ENCODE measurements at regions not wholly inside any gene's neighbourhood (a gene's known extent, or its start where the extent isn't known, plus 50 kb on each side); places are given as distances from the start of the nearest gene placed in this dataset.

DNA sequence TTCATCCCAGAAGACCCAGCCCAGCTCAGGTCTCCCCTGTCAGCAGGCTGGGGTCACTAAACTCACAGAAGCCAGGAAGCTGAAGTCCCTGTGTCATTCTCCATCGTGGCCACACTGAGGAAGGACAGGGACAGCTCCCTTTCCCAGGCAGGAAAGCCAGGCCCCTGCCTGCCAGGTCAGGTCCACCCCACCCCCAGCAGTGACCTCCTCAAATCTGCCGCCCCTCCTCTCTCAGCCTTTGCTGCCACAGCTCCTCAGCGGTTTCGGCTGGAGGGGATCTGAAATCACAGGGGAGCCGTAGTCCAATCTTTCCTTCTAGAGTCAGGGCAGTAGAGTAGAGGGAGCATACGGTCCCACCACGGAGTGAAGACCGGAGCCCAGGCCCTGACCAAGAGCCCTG is 150.9 kb upstream of the UNC5B start:
- DNase-seq, result no peak
- no peaks in the 10 kb centered on the region for H3F3A ChIP-seq (ENCODE audit: insufficient read depth, low read depth)
- H3K79me2 ChIP-seq (ENCODE audit: low read depth), result no peaks in the 10 kb centered on the region
- H2AFZ ChIP-seq, result no peak overlapping the region
- H3K27me3 ChIP-seq (ENCODE audit: insufficient read depth, low read depth), result peaks cover 60% of the 10 kb centered on the region
- POLR2A ChIA-PET (ENCODE audit: unreplicated experiment), result no interaction called here
- BruUV-seq (replicated peaks), result no TSS peak
- H4K20me1 ChIP-seq (ENCODE audit: insufficient read depth), result no peaks in the 10 kb centered on the region
- H3K36me3 ChIP-seq (ENCODE audit: low read depth), result no peaks in the 10 kb centered on the region
- no peaks in the 10 kb centered on the region for H3K9me3 ChIP-seq (ENCODE audit: insufficient read depth, low read depth)
- no peaks in the 10 kb centered on the region for H3K9me2 ChIP-seq (ENCODE audit: insufficient read depth)
- H3K4me1 ChIP-seq (replicated peaks; ENCODE audit: insufficient read depth), result no peaks in the 10 kb centered on the region
- CTCF ChIA-PET, result no interaction called here
- H3K27ac ChIP-seq, result no peak overlapping the region
- no peak overlapping the region for H3K4me3 ChIP-seq
- H3K4me2 ChIP-seq, result no peak overlapping the region
- no peak for TF ChIP-seq EZH2 (IDR thresholded peaks at IDR 0.05; ENCODE audit: low read depth)
- TF ChIP-seq, protein P1, sequence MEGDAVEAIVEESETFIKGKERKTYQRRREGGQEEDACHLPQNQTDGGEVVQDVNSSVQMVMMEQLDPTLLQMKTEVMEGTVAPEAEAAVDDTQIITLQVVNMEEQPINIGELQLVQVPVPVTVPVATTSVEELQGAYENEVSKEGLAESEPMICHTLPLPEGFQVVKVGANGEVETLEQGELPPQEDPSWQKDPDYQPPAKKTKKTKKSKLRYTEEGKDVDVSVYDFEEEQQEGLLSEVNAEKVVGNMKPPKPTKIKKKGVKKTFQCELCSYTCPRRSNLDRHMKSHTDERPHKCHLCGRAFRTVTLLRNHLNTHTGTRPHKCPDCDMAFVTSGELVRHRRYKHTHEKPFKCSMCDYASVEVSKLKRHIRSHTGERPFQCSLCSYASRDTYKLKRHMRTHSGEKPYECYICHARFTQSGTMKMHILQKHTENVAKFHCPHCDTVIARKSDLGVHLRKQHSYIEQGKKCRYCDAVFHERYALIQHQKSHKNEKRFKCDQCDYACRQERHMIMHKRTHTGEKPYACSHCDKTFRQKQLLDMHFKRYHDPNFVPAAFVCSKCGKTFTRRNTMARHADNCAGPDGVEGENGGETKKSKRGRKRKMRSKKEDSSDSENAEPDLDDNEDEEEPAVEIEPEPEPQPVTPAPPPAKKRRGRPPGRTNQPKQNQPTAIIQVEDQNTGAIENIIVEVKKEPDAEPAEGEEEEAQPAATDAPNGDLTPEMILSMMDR (conservative IDR thresholded peaks at IDR 0.05), result no peak
- intact Hi-C loops (cut with micrococcal nuclease; ENCODE audit: unreplicated experiment), result no loop called here

DNA sequence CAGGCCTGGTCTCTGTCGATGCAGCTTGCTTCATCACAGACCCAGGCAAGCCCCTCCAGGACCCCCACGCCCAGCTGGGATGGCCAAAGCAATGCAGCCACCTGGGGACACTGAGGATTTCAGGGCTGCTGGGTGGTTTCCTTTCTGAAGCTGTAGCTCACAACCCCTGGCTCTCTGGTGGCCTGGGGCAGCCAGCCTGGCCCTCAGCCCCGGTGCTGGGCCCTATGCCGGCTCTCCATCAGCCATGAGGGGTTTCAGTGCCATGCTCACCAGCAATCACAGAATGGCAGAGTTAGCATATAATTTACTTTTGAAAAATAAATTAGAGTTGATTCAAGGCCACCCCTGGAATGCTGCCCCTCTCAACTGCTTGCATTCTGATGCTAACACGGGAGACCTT is 150.2 kb upstream of the UNC5B start:
- Histone ChIP-seq H3F3A (ENCODE audit: insufficient read depth, low read depth) (no peaks in the 10 kb centered on the region), H3K27ac (no peak overlapping the region), H4K20me1 (ENCODE audit: insufficient read depth) (no peaks in the 10 kb centered on the region; the same call in 1 of the 2 replicates), H2AFZ (no peak overlapping the region), H3K27me3 (ENCODE audit: insufficient read depth, low read depth) (peaks cover 53% of the 10 kb centered on the region), H3K9me3 (ENCODE audit: insufficient read depth, low read depth) (no peaks in the 10 kb centered on the region), H3K36me3 (ENCODE audit: low read depth) (no peaks in the 10 kb centered on the region), H3K4me2 (no peak overlapping the region), H3K4me1 (replicated peaks; ENCODE audit: insufficient read depth) (no peaks in the 10 kb centered on the region), H3K9me2 (ENCODE audit: insufficient read depth) (no peaks in the 10 kb centered on the region), H3K79me2 (ENCODE audit: low read depth) (no peaks in the 10 kb centered on the region), H3K4me3 (no peak overlapping the region)
- CTCF ChIA-PET, result no interaction called here
- POLR2A ChIA-PET (ENCODE audit: unreplicated experiment), result interaction anchor here (0.6 kb wide), 1 partner anchor 156 kb away, joined by 8 read pairs; no protein-coding TSS in a partner anchor
- no TSS peak for BruUV-seq (replicated peaks)
- TF ChIP-seq EZH2 (IDR thresholded peaks at IDR 0.05; ENCODE audit: low read depth), result no peak
- TF ChIP-seq, protein P1 (conservative IDR thresholded peaks at IDR 0.05), result no peak
- intact Hi-C loops (cut with micrococcal nuclease; ENCODE audit: unreplicated experiment), result no loop called here
- no peak for DNase-seq

DNA sequence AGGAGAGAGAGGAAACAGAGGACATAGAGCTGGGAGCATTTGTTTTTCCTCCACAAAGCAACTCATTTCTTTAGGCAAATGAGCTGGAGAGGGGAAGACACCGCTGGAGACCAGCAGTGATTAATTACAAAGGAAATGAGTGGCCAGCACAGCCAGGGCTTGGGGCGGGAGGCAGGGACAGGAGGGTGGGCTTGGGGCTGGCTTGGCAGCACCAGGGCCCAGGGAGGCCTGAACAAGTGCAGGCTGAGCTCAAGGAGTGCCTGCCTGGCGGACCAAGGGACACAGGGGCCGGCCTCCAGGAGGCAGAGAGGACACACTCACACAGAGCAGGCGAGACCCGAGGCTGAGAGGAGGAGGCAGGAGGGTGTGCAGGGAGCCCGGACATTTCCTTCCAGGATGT is 149.0 kb upstream of the UNC5B start:
- Histone ChIP-seq H3F3A (ENCODE audit: insufficient read depth, low read depth) (no peaks in the 10 kb centered on the region), H3K79me2 (ENCODE audit: low read depth) (no peaks in the 10 kb centered on the region), H3K36me3 (ENCODE audit: low read depth) (no peaks in the 10 kb centered on the region), H3K4me2 (no peak overlapping the region), H3K27me3 (ENCODE audit: insufficient read depth, low read depth) (peaks cover 42% of the 10 kb centered on the region), H2AFZ (no peak overlapping the region), H3K27ac (no peak overlapping the region), H3K4me3 (no peak overlapping the region), H3K9me3 (ENCODE audit: insufficient read depth, low read depth) (no peaks in the 10 kb centered on the region), H3K4me1 (replicated peaks; ENCODE audit: insufficient read depth) (no peaks in the 10 kb centered on the region), H4K20me1 (ENCODE audit: insufficient read depth) (no peaks in the 10 kb centered on the region; the same call in 1 of the 2 replicates), H3K9me2 (ENCODE audit: insufficient read depth) (no peaks in the 10 kb centered on the region)
- intact Hi-C loops (cut with micrococcal nuclease; ENCODE audit: unreplicated experiment), result no loop called here
- CTCF ChIA-PET, result no interaction called here
- DNase-seq, result no peak
- BruUV-seq (replicated peaks), result no TSS peak
- POLR2A ChIA-PET (ENCODE audit: unreplicated experiment), result interaction anchor here (0.6 kb wide), 1 partner anchor 23 kb away, joined by 3 read pairs; no protein-coding TSS in a partner anchor
- TF ChIP-seq EZH2 (IDR thresholded peaks at IDR 0.05; ENCODE audit: low read depth), result no peak
- TF ChIP-seq, protein P1 (conservative IDR thresholded peaks at IDR 0.05), result no peak
